Activated naive CD8-positive, alpha-beta T cell treated with anti-CD3 and anti-CD28 coated beads, Interleukin-2, amount 10 ng/mL, durations not matched to agents 7 days and 5 days (primary cell): ENCODE measurements at regions not wholly inside any gene's neighbourhood (a gene's known extent, or its start where the extent isn't known, plus 50 kb on each side); places are given as distances from the start of the nearest gene placed in this dataset.

Source experiments
- ATAC-seq: fragments of 150-1000 bp; cut with Tn5 transposase; one replicate; pipeline ENCODE4 v1.10.0; 2021; ENCODE audit warnings: low read depth, moderate library complexity
- POLR2A ChIA-PET: fragments of 350-600 bp; sonication (Branson Sonifier 250); formaldehyde crosslinking; loops from one replicate; lab custom pipeline; 2021; ENCODE audit warnings: antibody characterized with exemption; lab: Charles Lee
- DNase-seq: peaks from one replicate; pipeline ENCODE4 v3.0.0; 2021
- H3K27ac Mint-ChIP-seq: one replicate; pipeline ENCODE4 v1.8.0; 2022; ENCODE audit warnings: mild to moderate bottlenecking, mixed read lengths
- H3K27me3 Mint-ChIP-seq: one replicate; pipeline ENCODE4 v1.8.0; 2022; ENCODE audit warnings: mild to moderate bottlenecking, moderate library complexity, mixed read lengths
- H3K36me3 Mint-ChIP-seq: one replicate; pipeline ENCODE4 v1.8.0; 2021; ENCODE audit warnings: mild to moderate bottlenecking, mixed read lengths
- H3K4me1 Mint-ChIP-seq: one replicate; pipeline ENCODE4 v1.8.0; 2021; ENCODE audit warnings: mixed read lengths
- H3K4me3 Mint-ChIP-seq: one replicate; pipeline ENCODE4 v1.8.0; 2022; ENCODE audit warnings: mild to moderate bottlenecking, moderate library complexity, mixed read lengths
- H3K9me3 Mint-ChIP-seq: one replicate; pipeline ENCODE4 v1.8.0; 2021; ENCODE audit warnings: mixed read lengths

DNA sequence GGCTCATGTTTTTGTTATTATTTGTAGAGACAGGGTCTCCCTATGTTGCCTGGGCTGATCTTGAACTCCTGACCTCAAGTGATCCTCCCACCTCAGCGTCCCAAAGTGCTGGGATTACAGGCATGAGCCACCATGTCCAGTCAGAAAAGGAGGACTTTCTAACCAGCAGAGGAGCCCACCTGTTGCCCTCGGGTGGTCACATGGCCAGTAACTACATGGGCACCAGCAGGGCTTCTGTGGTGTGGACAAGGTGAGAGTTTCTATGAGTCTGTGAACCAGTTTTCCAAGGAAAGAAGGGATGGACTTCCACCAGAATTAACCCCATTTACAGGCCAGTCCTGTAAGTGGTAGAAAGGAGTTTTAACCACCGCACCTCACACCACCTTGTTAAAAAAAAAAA is 125.4 kb downstream of the RIN2 start:
- POLR2A ChIA-PET, result no interaction called here
- Mint-ChIP-seq H3K9me3 (no peaks in the 10 kb centered on the region), H3K36me3 (no peaks in the 10 kb centered on the region), H3K27ac (no peak overlapping the region), H3K27me3 (no peaks in the 10 kb centered on the region), H3K4me3 (no peak overlapping the region), H3K4me1 (no peaks in the 10 kb centered on the region)
- ATAC-seq (no peak), DNase-seq (no peak)

DNA sequence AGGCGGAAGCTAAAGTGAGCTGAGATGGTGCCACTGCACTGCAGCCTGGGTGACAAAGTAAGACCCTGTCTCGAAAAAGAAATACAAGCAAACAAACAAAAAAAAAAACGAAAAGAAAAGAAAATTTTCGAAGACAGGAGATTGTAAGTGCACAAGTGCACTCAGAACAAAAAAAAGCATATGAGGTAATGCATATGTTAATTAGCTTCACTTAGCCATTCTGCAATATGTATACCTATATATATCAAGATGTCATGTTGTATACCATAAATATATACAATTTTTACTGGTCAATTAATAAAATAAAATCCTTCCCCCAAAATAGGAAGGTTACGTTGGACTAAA is 127.5 kb downstream of the RIN2 start:
- H3K4me3 Mint-ChIP-seq, result no peak overlapping the region
- DNase-seq (no peak), ATAC-seq (no peak)
- H3K36me3 Mint-ChIP-seq, result no peaks in the 10 kb centered on the region
- no peaks in the 10 kb centered on the region for H3K9me3 Mint-ChIP-seq
- peaks cover 9% of the 10 kb centered on the region for H3K27me3 Mint-ChIP-seq
- POLR2A ChIA-PET, result interaction anchor here (0.7 kb wide), 1 partner anchor 98 kb away, joined by 3 read pairs; no protein-coding TSS in a partner anchor
- H3K27ac Mint-ChIP-seq, result no peak overlapping the region
- no peaks in the 10 kb centered on the region for H3K4me1 Mint-ChIP-seq

DNA sequence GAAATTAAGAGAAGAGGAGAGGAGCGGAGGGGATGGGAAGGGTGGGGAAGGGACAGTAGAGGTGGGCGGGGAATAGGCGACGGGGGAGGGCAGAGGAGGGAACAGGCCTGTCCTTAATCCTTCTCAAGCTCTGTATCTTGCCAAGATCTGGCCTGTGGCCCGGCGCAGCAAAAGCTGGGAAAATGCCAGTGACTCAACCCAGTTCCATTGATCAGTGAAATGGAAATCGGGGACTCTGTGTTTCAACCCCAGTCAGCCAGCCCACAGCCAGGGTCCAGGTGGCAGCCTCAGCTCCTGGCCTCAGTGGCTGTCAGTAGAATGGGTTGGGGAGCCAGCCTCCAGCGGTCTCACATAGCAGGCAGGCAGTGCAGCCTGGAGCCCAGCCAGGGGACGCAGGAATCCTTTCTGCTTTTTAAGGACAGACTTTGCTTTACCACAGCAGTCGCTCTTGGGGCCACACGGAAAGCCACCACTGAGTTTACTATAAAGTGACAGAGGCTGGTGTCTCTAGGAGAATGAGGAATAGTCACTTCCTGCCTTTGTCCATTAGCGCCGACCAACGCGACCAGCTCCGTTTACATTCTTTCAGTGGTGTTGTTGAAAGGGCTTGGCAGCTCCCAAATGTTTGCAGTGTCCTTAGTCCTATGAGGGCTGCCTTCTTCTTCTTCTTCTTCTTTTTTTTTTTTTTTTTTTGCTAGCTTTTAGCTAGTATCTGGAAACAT is 128.0 kb downstream of the RIN2 start:
- peaks cover 10% of the 10 kb centered on the region for H3K27me3 Mint-ChIP-seq
- ATAC-seq, result no peak
- H3K4me1 Mint-ChIP-seq, result no peaks in the 10 kb centered on the region

DNA sequence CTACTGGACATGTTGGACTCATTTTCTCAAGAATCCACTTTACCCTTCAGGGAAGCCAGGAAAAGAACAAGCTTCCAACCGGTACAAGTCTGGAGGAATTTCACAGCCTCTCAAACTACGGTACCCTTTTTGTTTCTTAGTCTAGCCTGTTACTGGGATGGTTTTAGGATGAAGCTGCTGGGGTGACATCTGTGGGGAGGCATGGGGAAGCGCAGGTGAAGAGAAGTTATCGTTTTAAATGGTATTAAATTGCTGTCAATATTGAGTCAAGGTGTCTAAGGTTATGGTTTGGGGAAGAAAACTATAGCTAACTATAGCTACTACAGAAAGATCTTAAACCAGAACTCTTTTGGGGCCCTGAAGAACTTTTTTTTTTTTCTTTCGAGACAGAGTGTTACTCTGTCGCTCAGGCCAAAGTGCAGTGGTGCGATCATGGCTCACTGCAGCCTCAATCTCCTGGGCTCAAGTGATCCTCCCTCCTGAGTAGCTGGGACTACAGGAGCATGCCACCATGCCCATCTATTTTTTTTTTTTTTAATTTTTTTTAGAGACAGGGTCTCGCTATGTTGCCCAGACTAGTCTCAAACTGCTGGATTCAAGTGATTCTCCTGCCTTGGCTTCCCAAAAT is 128.7 kb downstream of the RIN2 start:
- Mint-ChIP-seq H3K27ac (no peak overlapping the region), H3K27me3 (peaks cover 10% of the 10 kb centered on the region), H3K36me3 (no peaks in the 10 kb centered on the region), H3K4me3 (no peak overlapping the region), H3K9me3 (no peaks in the 10 kb centered on the region), H3K4me1 (no peaks in the 10 kb centered on the region)
- ATAC-seq, result no peak
- POLR2A ChIA-PET, result interaction anchor here (0.7 kb wide), 1 partner anchor 806 kb away, joined by 3 read pairs; no protein-coding TSS in a partner anchor
- no peak for DNase-seq

More for the DNA sequence above, 128.0 kb downstream of the RIN2 start:
- no peaks in the 10 kb centered on the region for H3K9me3 Mint-ChIP-seq
- H3K27ac Mint-ChIP-seq, result no peak overlapping the region
- POLR2A ChIA-PET, result interaction anchor here (0.7 kb wide), 2 partner anchors 99 to 805 kb away, joined by 3 read pairs; no protein-coding TSS in a partner anchor
- DNase-seq, result no peak
- no peaks in the 10 kb centered on the region for H3K36me3 Mint-ChIP-seq
- no peak overlapping the region for H3K4me3 Mint-ChIP-seq

DNA sequence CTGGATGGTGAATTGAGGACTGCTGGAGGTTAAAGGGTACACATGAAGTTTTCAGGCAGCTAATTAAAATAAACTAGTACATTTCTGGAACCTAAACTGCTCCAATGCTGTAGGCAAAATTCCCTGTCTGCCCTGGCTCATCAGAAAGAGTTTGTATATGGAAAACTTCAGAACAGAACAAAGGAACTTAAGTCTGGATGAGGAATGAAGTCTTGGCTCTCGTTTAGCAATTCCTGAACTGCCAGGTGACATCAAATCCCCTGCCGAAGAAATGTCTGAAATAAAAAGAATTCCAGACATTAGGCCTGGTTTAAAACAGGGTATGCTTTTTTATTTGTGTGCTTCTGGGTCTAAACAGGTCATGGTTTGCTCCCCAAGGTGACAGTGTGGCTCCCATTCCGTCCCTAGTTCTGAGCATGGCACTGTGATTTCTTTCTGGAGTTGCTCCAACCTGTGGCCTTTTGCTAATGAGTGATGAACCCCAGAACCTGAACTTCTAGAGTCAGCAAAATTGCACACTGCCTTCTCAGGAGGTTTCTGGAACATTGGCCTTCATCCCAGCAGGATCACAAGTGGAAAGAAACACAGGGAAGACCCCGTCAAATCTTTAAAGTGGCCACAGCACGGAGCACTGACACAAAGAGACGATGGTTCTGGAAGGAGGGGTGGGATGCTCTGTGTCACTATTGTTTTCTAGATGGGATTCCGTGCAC is 129.4 kb upstream of the NAA20 start:
- Mint-ChIP-seq H3K27ac (no peak overlapping the region), H3K4me1 (no peaks in the 10 kb centered on the region), H3K27me3 (peaks cover 10% of the 10 kb centered on the region), H3K9me3 (no peaks in the 10 kb centered on the region), H3K36me3 (no peaks in the 10 kb centered on the region), H3K4me3 (no peak overlapping the region)
- no peak for DNase-seq
- POLR2A ChIA-PET, result no interaction called here
- ATAC-seq, result no peak

DNA sequence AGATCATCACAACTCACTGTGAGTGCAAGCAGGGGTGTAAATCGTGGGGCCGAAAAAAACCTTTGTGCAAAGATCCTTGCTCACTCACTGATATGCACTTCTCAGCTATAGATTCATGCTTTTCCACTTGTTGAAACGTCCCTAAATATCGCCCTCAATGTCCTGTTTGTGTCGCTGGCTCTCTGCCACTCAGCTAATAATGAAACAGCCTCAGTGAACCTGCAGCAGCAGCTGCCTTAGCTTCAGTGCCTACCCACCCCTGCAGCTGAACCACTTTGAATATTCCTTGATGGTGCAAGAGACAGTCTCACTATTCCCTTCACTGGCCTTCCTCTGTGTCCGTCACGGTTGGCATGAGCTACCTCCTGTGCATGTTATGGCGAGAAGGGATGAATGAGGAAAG is 128.9 kb upstream of the NAA20 start:
- no peak overlapping the region for H3K4me3 Mint-ChIP-seq
- no peaks in the 10 kb centered on the region for H3K9me3 Mint-ChIP-seq
- ATAC-seq (no peak), DNase-seq (no peak)
- H3K4me1 Mint-ChIP-seq, result no peaks in the 10 kb centered on the region
- no peak overlapping the region for H3K27ac Mint-ChIP-seq
- no peaks in the 10 kb centered on the region for H3K36me3 Mint-ChIP-seq
- POLR2A ChIA-PET, result no interaction called here
- peaks cover 10% of the 10 kb centered on the region for H3K27me3 Mint-ChIP-seq

DNA sequence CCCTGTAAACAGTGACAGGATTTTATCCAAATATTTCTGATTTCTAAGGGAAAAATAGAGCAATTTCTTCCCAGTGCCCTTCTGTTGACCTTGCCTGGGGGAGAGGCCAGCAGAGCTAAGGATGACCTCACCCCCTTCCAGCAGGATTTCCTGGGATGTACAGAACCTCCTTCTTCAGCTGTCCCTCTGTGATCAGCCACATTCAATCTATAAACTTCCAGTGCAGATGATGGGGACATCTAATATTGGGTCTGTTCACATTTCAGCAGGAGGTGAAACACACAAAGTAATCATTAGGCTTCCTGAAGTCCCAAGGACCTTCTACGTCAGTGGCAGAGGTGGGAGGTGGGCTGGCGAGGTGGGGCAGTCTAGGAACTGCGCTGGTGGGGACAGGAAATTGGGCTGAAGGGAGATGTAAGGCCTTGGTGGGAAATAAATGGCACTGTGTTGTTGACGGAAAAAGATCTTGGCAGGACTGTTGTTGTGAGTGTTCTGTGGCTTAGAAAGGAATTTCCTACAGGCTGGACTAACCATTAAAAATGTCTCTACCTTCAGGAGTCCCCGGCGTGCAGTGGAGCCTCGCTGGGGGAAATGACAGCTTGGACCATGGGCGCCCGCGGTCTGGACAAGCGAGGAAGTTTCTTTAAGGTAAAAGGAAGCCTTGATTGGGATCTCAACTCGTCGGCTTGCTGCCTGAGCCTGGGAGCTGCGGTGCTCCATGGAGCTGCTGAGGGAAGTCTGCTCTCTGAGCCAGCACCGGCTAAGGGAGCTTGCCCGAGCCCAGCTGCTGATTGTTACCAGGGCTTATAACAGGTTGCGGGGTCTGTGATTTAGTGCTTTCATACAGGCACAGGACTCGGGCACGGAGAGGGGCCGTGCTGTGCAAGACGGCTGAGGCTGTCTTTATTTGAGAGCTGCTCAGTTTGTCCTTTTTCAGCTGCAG is 127.9 kb upstream of the NAA20 start:
- H3K9me3 Mint-ChIP-seq, result no peaks in the 10 kb centered on the region
- POLR2A ChIA-PET, result no interaction called here
- ATAC-seq (no peak), DNase-seq (no peak)
- H3K36me3 Mint-ChIP-seq, result no peaks in the 10 kb centered on the region
- H3K4me3 Mint-ChIP-seq, result no peak overlapping the region
- no peaks in the 10 kb centered on the region for H3K4me1 Mint-ChIP-seq
- H3K27ac Mint-ChIP-seq, result no peak overlapping the region
- peaks cover 10% of the 10 kb centered on the region for H3K27me3 Mint-ChIP-seq

DNA sequence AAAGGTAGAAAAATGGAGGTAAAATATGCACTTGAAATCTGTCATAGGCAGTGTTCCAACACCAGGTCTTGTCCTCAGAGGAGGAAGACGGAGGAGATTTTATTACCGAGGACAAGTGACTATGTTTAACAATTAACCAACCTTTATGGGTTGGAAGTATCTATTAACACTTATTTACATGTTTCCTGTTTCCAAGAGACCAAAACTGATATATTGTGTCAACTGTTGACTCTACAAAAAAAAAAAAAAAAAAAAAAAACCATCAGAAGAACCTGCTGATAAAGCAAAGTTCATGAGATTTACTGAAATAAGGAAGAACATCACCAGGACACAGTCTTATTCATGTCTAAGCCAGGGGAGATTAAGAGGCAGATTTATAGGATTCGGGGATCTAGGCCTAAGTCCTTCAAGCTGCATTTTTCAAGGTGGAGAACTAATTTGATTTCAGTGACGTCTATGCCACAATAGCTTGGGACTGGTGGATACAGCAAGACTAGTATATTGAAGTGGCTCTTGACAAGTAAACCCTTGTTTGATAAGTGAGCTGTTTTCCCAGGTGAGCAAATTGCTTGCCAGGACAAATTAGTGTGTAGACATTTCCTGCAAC is 126.6 kb upstream of the NAA20 start:
- POLR2A ChIA-PET, result no interaction called here
- H3K27me3 Mint-ChIP-seq, result peaks cover 10% of the 10 kb centered on the region
- H3K4me1 Mint-ChIP-seq, result no peaks in the 10 kb centered on the region
- H3K27ac Mint-ChIP-seq, result no peak overlapping the region
- DNase-seq, result no peak
- no peak for ATAC-seq
- no peaks in the 10 kb centered on the region for H3K9me3 Mint-ChIP-seq
- H3K36me3 Mint-ChIP-seq, result no peaks in the 10 kb centered on the region
- H3K4me3 Mint-ChIP-seq, result no peak overlapping the region

DNA sequence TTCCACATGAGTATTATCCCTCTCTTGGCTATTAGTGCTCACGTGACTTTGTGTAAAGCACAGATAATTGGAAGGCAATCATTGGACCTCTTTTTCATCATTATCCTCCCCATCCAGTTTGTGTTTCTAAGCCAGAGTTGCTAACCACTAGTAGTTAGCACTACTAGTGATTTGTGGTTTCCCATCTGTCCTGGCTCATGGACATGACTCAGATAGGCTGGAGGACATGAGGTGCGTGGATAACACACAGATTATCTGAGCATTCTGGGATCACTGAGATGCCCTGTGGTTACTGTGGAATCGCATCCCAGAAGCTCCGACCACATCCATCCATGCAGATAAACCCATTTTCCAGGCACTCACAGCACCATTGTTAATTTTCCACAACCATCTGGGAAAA is 123.8 kb upstream of the NAA20 start:
- no peak overlapping the region for H3K4me3 Mint-ChIP-seq
- POLR2A ChIA-PET, result no interaction called here
- no peaks in the 10 kb centered on the region for H3K9me3 Mint-ChIP-seq
- no peaks in the 10 kb centered on the region for H3K36me3 Mint-ChIP-seq
- no peak for ATAC-seq
- no peak overlapping the region for H3K27ac Mint-ChIP-seq
- H3K4me1 Mint-ChIP-seq, result no peaks in the 10 kb centered on the region
- H3K27me3 Mint-ChIP-seq, result peaks cover 10% of the 10 kb centered on the region
- no peak for DNase-seq

DNA sequence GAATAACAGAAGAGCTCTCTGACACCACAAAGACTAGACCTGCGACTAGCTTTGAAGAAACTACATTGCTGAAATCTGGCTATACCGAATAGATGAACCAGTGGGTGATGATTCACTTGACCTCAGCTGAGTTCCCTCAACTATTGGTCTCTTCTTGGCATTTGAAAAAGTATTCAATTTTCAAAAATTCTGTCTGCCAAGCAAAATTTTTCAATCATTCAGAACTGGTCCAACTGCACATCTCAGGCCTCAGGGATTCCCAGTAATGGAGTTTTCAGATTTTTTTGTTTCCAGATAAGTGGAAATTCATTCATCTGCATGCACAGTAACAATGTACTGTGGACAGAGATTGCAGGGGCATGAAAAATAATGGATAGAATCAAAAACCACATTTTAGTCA is 121.4 kb upstream of the NAA20 start:
- H3K27ac Mint-ChIP-seq, result no peak overlapping the region
- H3K27me3 Mint-ChIP-seq, result no peaks in the 10 kb centered on the region
- peaks cover 10% of the 10 kb centered on the region for H3K9me3 Mint-ChIP-seq
- no peaks in the 10 kb centered on the region for H3K4me1 Mint-ChIP-seq
- POLR2A ChIA-PET, result no interaction called here
- no peaks in the 10 kb centered on the region for H3K36me3 Mint-ChIP-seq
- ATAC-seq (no peak), DNase-seq (no peak)
- no peak overlapping the region for H3K4me3 Mint-ChIP-seq

DNA sequence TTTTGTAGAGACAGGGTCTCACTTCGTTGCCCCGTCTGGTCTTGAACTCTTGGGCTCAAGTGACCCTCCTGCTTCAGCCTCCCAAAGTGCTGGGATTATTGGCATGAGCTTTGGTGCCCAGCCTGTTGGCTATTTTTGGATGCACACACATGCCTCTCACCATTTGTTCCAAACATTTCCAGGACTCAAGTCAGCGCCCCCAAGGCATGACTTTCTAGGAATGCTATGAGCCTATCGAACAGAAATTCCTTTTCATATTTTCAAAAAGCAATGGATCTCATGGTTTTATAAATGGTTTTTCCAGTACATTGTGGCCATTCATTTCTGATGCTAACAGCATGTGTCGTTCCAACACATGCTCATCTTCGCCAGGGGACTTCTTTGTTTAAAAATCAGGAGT is 119.3 kb upstream of the NAA20 start:
- no peak overlapping the region for H3K4me3 Mint-ChIP-seq
- no peaks in the 10 kb centered on the region for H3K27me3 Mint-ChIP-seq
- POLR2A ChIA-PET, result no interaction called here
- no peak for DNase-seq
- peaks cover 10% of the 10 kb centered on the region for H3K9me3 Mint-ChIP-seq
- H3K27ac Mint-ChIP-seq, result no peak overlapping the region
- no peak for ATAC-seq
- no peaks in the 10 kb centered on the region for H3K36me3 Mint-ChIP-seq
- H3K4me1 Mint-ChIP-seq, result no peaks in the 10 kb centered on the region

DNA sequence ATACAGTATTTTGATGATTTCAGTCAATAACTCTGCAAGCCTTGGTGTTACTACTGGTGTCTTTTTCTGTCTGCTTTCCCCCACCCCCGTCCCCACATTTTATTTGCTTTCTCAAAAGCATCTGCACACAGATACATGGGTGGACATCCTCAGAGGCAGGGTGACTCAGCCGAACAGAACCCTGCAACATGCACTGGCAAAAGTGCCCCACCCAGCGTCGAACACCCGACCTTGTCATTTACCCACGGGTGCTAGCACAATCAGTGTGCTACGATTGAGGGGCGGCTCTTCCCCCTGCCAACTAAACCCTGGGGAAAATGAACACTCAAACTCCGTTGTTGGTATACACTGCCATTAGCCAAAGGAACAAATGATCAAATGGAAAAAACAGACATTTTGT is 115.9 kb upstream of the NAA20 start:
- no peak for ATAC-seq
- H3K9me3 Mint-ChIP-seq, result peaks cover 10% of the 10 kb centered on the region
- no peak for DNase-seq
- no peaks in the 10 kb centered on the region for H3K36me3 Mint-ChIP-seq
- POLR2A ChIA-PET, result no interaction called here
- no peak overlapping the region for H3K4me3 Mint-ChIP-seq
- H3K27me3 Mint-ChIP-seq, result peaks cover 2% of the 10 kb centered on the region
- H3K4me1 Mint-ChIP-seq, result no peaks in the 10 kb centered on the region
- H3K27ac Mint-ChIP-seq, result no peak overlapping the region
